Endothelial cell of umbilical vein (primary cell): ENCODE measurements at regions not wholly inside any gene's neighbourhood (a gene's known extent, or its start where the extent isn't known, plus 50 kb on each side); places are given as distances from the start of the nearest gene placed in this dataset.

Experiments
- CTCF ChIP-seq, 2 donors: IDR thresholded peaks; 1 replicate in 1 of 2; 2 replicates in 1 of 2; pipeline ENCODE4 v1.5.1; 2011; ENCODE audit warnings: low read length in 2 of 2, mild to moderate bottlenecking in 2 of 2, moderate library complexity in 2 of 2, control low read depth in 1 of 2, inconsistent platforms in 1 of 2, low read depth in 1 of 2; ENCODE audit not compliant: insufficient read depth in 1 of 2; ENCODE audit errors: extremely low read depth in 1 of 2
- EZH2 ChIP-seq: IDR thresholded peaks from 2 replicates; pipeline ENCODE4 v1.6.1; 2012; ENCODE audit warnings: borderline replicate concordance, low read depth, mild to moderate bottlenecking, moderate library complexity, low read length, inconsistent platforms; ENCODE audit not compliant: severe bottlenecking
- FOS ChIP-seq: IDR thresholded peaks from 2 replicates; pipeline ENCODE4 v1.6.1; 2011; ENCODE audit warnings: mild to moderate bottlenecking, low read length, moderate library complexity, borderline replicate concordance; ENCODE audit not compliant: insufficient read depth
- MAX ChIP-seq: IDR thresholded peaks from 2 replicates; pipeline ENCODE4 v1.6.1; 2011; ENCODE audit not compliant: insufficient read depth, insufficient read length
- POLR2A ChIP-seq: IDR thresholded peaks from 2 replicates; pipeline ENCODE4 v1.6.1; 2012; ENCODE audit warnings: low read depth, mild to moderate bottlenecking, control low read depth, low read length
- POLR2AphosphoS5 ChIP-seq: IDR thresholded peaks from 2 replicates; pipeline ENCODE4 v1.6.1; 2012; ENCODE audit warnings: low read depth, mild to moderate bottlenecking, control low read depth, low read length, moderate library complexity; ENCODE audit not compliant: insufficient read depth

GRCh38 chr4:31325300-31325699 lies 605.1 kb downstream of the PCDH7 start:
- TF ChIP-seq POLR2A (no peak), EZH2 (no peak), CTCF (IDR thresholded peaks at IDR 0.05; ENCODE audit: extremely low read depth in 1 of 2, insufficient read depth in 1 of 2, low read depth in 1 of 2, low read length in 2 of 2) (no peak), MAX (no peak), FOS (no peak), POLR2AphosphoS5 (no peak)
